Keratinocyte (primary cell): ENCODE measurements at regions not wholly inside any gene's neighbourhood (a gene's known extent, or its start where the extent isn't known, plus 50 kb on each side); places are given as distances from the start of the nearest gene placed in this dataset.

Experiments
- DNase-seq: peaks from one replicate; pipeline ENCODE4 v3.0.0-alpha.2; 2011; ENCODE audit warnings: low read depth, missing footprints, low spot score
- FAIRE-seq: peaks from 2 replicates; lab custom pipeline; 2011; peaks lifted over from hg19 to GRCh38; lab: Jason Lieb, UNC
- H2AFZ ChIP-seq: 2 replicates; pipeline ENCODE4 v1.6.0; 2012; ENCODE audit warnings: low read length, control low read depth, inconsistent platforms; ENCODE audit not compliant: control insufficient read depth
- H3K27ac ChIP-seq: 2 replicates; pipeline ENCODE4 v1.5.1; 2011; ENCODE audit warnings: low read length; ENCODE audit not compliant: control insufficient read depth, insufficient read depth
- H3K27me3 ChIP-seq: 3 replicates; pipeline ENCODE4 v1.6.0; 2011; ENCODE audit warnings: low read length; ENCODE audit not compliant: control insufficient read depth, insufficient read depth; ENCODE audit errors: extremely low read depth
- H3K36me3 ChIP-seq, 2 experiments: 2 replicates in 1 of 2; 3 replicates in 1 of 2; pipeline ENCODE4 v1.5.1; 2011; ENCODE audit warnings: low read length in 2 of 2, mild to moderate bottlenecking in 1 of 2; ENCODE audit not compliant: control insufficient read depth in 2 of 2, insufficient read depth in 2 of 2; ENCODE audit errors: extremely low read depth in 1 of 2
- H3K4me1 ChIP-seq: 3 replicates; pipeline ENCODE4 v1.5.1; 2011; ENCODE audit warnings: low read length; ENCODE audit not compliant: control insufficient read depth, insufficient read depth; ENCODE audit errors: extremely low read depth
- H3K4me2 ChIP-seq: 3 replicates; pipeline ENCODE4 v1.6.0; 2011; ENCODE audit warnings: low read depth, low read length; ENCODE audit not compliant: control insufficient read depth, insufficient read depth; ENCODE audit errors: extremely low read depth
- H3K4me3 ChIP-seq, 3 experiments: fragments of 200-600 bp in 1 of 3; sonication (generic) in 1 of 3; 2 replicates in 2 of 3; 3 replicates in 1 of 3; pipeline ENCODE4 v1.5.1; 2011 to 2016; ENCODE audit warnings: low read length in 3 of 3, mild to moderate bottlenecking in 3 of 3, control low read depth in 2 of 3, inconsistent platforms in 1 of 3, low read depth in 1 of 3, mixed read lengths in 1 of 3, mixed run types in 1 of 3, moderate library complexity in 1 of 3; ENCODE audit not compliant: control insufficient read depth in 2 of 3, insufficient read depth in 2 of 3; ENCODE audit errors: extremely low read depth in 1 of 3
- H3K79me2 ChIP-seq: 2 replicates; pipeline ENCODE4 v1.6.0; 2012; ENCODE audit warnings: low read length; ENCODE audit not compliant: control insufficient read depth, insufficient read depth
- H3K9ac ChIP-seq: 3 replicates; pipeline ENCODE4 v1.6.0; 2011; ENCODE audit warnings: low read length; ENCODE audit not compliant: control insufficient read depth, insufficient read depth; ENCODE audit errors: extremely low read depth
- H3K9me1 ChIP-seq: 3 replicates; pipeline ENCODE4 v1.6.0; 2011; ENCODE audit warnings: low read length; ENCODE audit not compliant: control insufficient read depth, insufficient read depth; ENCODE audit errors: extremely low read depth
- H3K9me3 ChIP-seq: 2 replicates; pipeline ENCODE4 v1.5.1; 2012; ENCODE audit warnings: low read depth, low read length; ENCODE audit not compliant: control insufficient read depth
- H4K20me1 ChIP-seq: 3 replicates; pipeline ENCODE4 v1.6.0; 2011; ENCODE audit warnings: low read length; ENCODE audit not compliant: control insufficient read depth, insufficient read depth; ENCODE audit errors: extremely low read depth
- CTCF ChIP-seq, 3 experiments: IDR thresholded peaks in 1 of 3; conservative IDR thresholded peaks in 1 of 3; optimal IDR thresholded peaks in 1 of 3; 2 replicates in 2 of 3; 3 replicates in 1 of 3; pipeline versions ENCODE3 to v1.5.1; 2011; ENCODE audit warnings: low read length in 3 of 3, mild to moderate bottlenecking in 3 of 3, moderate library complexity in 2 of 3, control low read depth in 1 of 3, inconsistent platforms in 1 of 3; ENCODE audit not compliant: insufficient read depth in 2 of 3; ENCODE audit errors: extremely low read depth in 1 of 3
- EZH2 ChIP-seq: IDR thresholded peaks from one replicate; pipeline ENCODE4 v1.6.1; 2012; ENCODE audit warnings: inconsistent platforms, mild to moderate bottlenecking, low read length, moderate library complexity
- dilution Hi-C: fragments of 300-500 bp; cut with MboI; formaldehyde crosslinking; loops from one replicate; pipeline ENCODE4 v1.7.0; 2020; ENCODE audit warnings: low sequenced_read_pairs; ENCODE audit not compliant: extremely low pct_ligation_motif_present

- Histone ChIP-seq H3K36me3 (no peaks in the 10 kb centered on the region), H3K4me1 (no peaks in the 10 kb centered on the region), H3K79me2 (no peaks in the 10 kb centered on the region), H3K9ac (no peak overlapping the region), H3K9me1 (no peaks in the 10 kb centered on the region), H4K20me1 (no peaks in the 10 kb centered on the region), H3K27me3 (no peaks in the 10 kb centered on the region), H2AFZ (no peak overlapping the region), H3K27ac (no peak overlapping the region), H3K4me3 (no peak overlapping the region), H3K4me2 (no peak overlapping the region), H3K9me3 (no peaks in the 10 kb centered on the region)
- dilution Hi-C loops: no loop called here
- DNase-seq (no peak), FAIRE-seq (no peak)
- no peak for TF ChIP-seq EZH2
- TF ChIP-seq CTCF (optimal IDR thresholded peaks at IDR 0.05 in 1 of 3, IDR thresholded peaks at IDR 0.05 in 1 of 3, conservative IDR thresholded peaks at IDR 0.05 in 1 of 3; ENCODE audit: extremely low read depth in 1 of 3, insufficient read depth in 2 of 3, low read length in 3 of 3): no peak
These were observed 1057.6 kb downstream of the GALC start for GRCh38 chr14:86935241-86935885.

- Histone ChIP-seq H3K9me3 (no peaks in the 10 kb centered on the region), H3K4me1 (no peaks in the 10 kb centered on the region), H3K4me2 (no peak overlapping the region), H4K20me1 (no peaks in the 10 kb centered on the region), H3K9me1 (no peaks in the 10 kb centered on the region), H3K9ac (no peak overlapping the region), H3K4me3 (no peak overlapping the region), H3K27me3 (no peaks in the 10 kb centered on the region), H3K36me3 (no peaks in the 10 kb centered on the region), H3K27ac (no peak overlapping the region), H3K79me2 (no peaks in the 10 kb centered on the region), H2AFZ (no peak overlapping the region)
- dilution Hi-C loops: no loop called here
- DNase-seq (no peak), FAIRE-seq (no peak)
- no peak for TF ChIP-seq CTCF (optimal IDR thresholded peaks at IDR 0.05 in 1 of 3, IDR thresholded peaks at IDR 0.05 in 1 of 3, conservative IDR thresholded peaks at IDR 0.05 in 1 of 3; ENCODE audit: extremely low read depth in 1 of 3, insufficient read depth in 2 of 3, low read length in 3 of 3)
- TF ChIP-seq EZH2: no peak
These were observed 1058.9 kb downstream of the GALC start for GRCh38 chr14:86933958-86934595.
